LNCaP clone FGC (cell line): ENCODE measurements at regions not wholly inside any gene's neighbourhood (a gene's known extent, or its start where the extent isn't known, plus 50 kb on each side); places are given as distances from the start of the nearest gene placed in this dataset.
"Not testable (repeated sequence)": the region's sequence is repeated elsewhere in the genome, so short reads cannot be mapped to it uniquely, and the experiment has no call there.

Source experiments
- DNase-seq: peaks from one replicate; pipeline ENCODE4 v3.0.0-alpha.2; 2011; ENCODE audit warnings: low read depth
- H3K4me3 ChIP-seq: 2 replicates; pipeline ENCODE4 v1.5.1; 2011; ENCODE audit warnings: mild to moderate bottlenecking, low read depth, low read length, control low read depth
- CTCF ChIP-seq: IDR thresholded peaks from 2 replicates; pipeline ENCODE4 v1.5.1; 2012; ENCODE audit warnings: mild to moderate bottlenecking; ENCODE audit not compliant: control insufficient read depth, insufficient read depth; ENCODE audit errors: extremely low read depth

GRCh38 chr4:66956852-66957251 lies 588.5 kb downstream of the CENPC start:
- H3K4me3 ChIP-seq = no peak overlapping the region
- no peak for TF ChIP-seq CTCF
- no peak for DNase-seq

DNA sequence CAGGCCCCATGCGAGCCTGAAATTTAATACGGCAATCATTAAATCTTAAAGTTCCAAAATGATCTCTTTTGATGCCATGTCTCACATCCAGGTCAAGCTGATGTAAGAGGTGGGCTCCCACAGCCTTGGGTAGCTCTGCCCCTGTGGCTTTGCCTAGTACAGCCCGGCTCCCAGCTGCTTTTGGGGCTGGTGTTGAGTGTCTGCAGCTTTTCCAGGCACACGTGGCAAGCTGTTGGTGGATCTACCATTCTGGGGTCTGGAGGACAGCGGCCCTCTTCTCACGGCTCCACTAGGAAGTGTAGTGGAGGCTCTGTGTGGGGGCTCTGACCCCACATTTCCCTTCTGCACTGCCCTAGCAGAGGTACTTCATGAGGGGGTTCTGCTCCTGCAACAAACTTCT lies 588.9 kb downstream of the CENPC start:
- TF ChIP-seq CTCF = no peak
- no peak for DNase-seq
- no peak overlapping the region for H3K4me3 ChIP-seq

- no peak for TF ChIP-seq CTCF
- no peak for DNase-seq
These were observed 589.5 kb downstream of the CENPC start for GRCh38 chr4:66955784-66956183.

DNA sequence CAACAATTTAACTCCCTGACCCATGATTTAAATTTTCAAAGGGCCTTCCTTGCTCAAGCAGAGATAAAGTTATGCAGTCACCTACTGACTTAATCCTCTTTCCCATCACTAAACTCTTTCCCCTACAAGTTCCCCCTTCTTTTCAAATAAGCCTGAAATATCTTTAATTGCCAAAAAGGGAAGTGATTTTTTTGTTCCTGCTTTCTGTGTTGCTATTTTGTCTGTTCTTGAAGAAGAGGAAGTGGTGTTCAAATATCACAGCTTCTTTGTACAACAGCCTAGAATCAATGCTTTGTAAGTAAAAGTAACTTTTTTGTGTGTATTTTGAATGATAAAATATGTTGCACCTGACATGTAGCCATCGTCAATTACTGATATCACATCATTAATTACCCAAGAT lies 595.9 kb downstream of the CENPC start:
- TF ChIP-seq CTCF = no peak
- DNase-seq = no peak
- no peak overlapping the region for H3K4me3 ChIP-seq

More at GRCh38 chr4:66955784-66956183, 589.5 kb downstream of the CENPC start:
- H3K4me3 ChIP-seq = no peak overlapping the region

DNA sequence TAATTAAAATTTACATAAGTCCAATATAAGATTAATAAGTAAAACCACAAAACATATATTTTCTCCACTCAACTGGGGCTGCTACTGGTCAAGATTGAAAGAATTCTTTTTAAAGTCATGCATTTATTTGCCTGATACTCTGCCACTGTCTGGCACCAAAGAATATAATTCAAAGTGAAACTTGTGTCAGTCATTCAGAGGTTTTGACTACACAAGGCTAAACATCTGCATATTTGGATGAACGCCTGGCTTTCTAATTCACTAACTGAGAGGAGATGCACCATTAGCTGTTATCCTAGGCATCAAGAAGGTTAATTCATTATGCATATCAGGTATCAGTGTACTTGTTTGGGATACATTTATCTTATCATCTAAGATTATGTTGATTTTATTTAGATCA lies 598.5 kb downstream of the CENPC start:
- DNase-seq = no peak
- no peak for TF ChIP-seq CTCF
- H3K4me3 ChIP-seq = no peak overlapping the region

- H3K4me3 ChIP-seq = no peak overlapping the region
- DNase-seq = no peak
- no peak for TF ChIP-seq CTCF
These were observed 602.2 kb downstream of the CENPC start for GRCh38 chr4:66943112-66943511.

DNA sequence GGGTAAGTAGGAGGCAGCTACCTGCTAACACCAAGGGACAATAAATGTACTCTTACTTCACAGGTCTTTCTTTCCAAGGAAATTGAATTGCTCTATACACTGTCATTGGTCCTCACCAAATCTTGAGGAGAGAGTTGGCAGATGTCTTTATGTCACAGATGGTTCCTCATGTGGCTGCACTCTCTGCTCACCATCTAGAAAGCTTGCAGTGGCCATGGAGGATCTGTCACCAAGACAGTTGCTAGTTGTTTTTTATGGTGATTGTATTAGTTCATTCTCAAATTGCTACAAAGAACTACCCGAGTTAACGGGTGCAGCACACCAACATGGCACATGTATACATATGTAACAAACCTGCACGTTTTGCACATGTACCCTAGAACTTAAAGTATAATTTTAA lies 613.3 kb downstream of the CENPC start:
- not testable (repeated sequence) for DNase-seq

GRCh38 chr4:66930206-66930605 lies 615.1 kb downstream of the CENPC start:
- no peak for DNase-seq

More for the DNA sequence above, 613.3 kb downstream of the CENPC start:
- not testable (repeated sequence) for H3K4me3 ChIP-seq

More at GRCh38 chr4:66930206-66930605, 615.1 kb downstream of the CENPC start:
- no peak overlapping the region for H3K4me3 ChIP-seq
- TF ChIP-seq CTCF = no peak
